Fibroblast of lung (primary cell): ENCODE measurements at regions not wholly inside any gene's neighbourhood (a gene's known extent, or its start where the extent isn't known, plus 50 kb on each side); places are given as distances from the start of the nearest gene placed in this dataset.

Experiments used
- DNase-seq, 2 donors: peaks; one replicate each; pipeline versions ENCODE4 v3.0.0 to v3.0.0-alpha.2; 2010; ENCODE audit warnings: low read depth in 2 of 2
- H2AFZ ChIP-seq: 2 replicates; pipeline ENCODE4 v1.5.1; 2012; ENCODE audit warnings: low read length, control low read depth, inconsistent platforms
- H3K27ac ChIP-seq: 2 replicates; pipeline ENCODE4 v1.5.1; 2011; ENCODE audit warnings: low read length, control low read depth; ENCODE audit not compliant: insufficient read depth
- H3K27me3 ChIP-seq: 2 replicates; pipeline ENCODE4 v1.5.1; 2011; ENCODE audit warnings: mild to moderate bottlenecking, low read length; ENCODE audit not compliant: control insufficient read depth, insufficient read depth
- H3K36me3 ChIP-seq: 2 replicates; pipeline ENCODE4 v1.5.1; 2011; ENCODE audit warnings: low read length; ENCODE audit not compliant: control insufficient read depth, insufficient read depth
- H3K4me1 ChIP-seq: 2 replicates; pipeline ENCODE4 v1.5.1; 2011; ENCODE audit warnings: low read length; ENCODE audit not compliant: control insufficient read depth, insufficient read depth; ENCODE audit errors: extremely low read depth
- H3K4me2 ChIP-seq: 2 replicates; pipeline ENCODE4 v1.5.1; 2011; ENCODE audit warnings: low read length, control low read depth; ENCODE audit not compliant: insufficient read depth; ENCODE audit errors: extremely low read depth
- H3K4me3 ChIP-seq, 4 experiments: fragments of 200-600 bp in 1 of 4; sonication (generic) in 1 of 4; replicated peaks in 1 of 4; 2 replicates each; pipeline ENCODE4 v1.5.1; 2011 to 2016; ENCODE audit warnings: low read length in 4 of 4, low read depth in 3 of 4, mild to moderate bottlenecking in 3 of 4, control low read depth in 2 of 4, inconsistent platforms in 1 of 4, mixed read lengths in 1 of 4; ENCODE audit not compliant: insufficient read depth in 1 of 4; ENCODE audit errors: control extremely low read depth in 1 of 4
- H3K79me2 ChIP-seq: 2 replicates; pipeline ENCODE4 v1.5.1; 2012; ENCODE audit warnings: mild to moderate bottlenecking, low read length, inconsistent platforms; ENCODE audit not compliant: control insufficient read depth, insufficient read depth
- H3K9ac ChIP-seq: 2 replicates; pipeline ENCODE4 v1.5.1; 2011; ENCODE audit warnings: mild to moderate bottlenecking, low read length, control low read depth; ENCODE audit not compliant: insufficient read depth
- H3K9me3 ChIP-seq: 2 replicates; pipeline ENCODE4 v1.5.1; 2012; ENCODE audit warnings: low read depth, low read length; ENCODE audit not compliant: control insufficient read depth, insufficient read depth
- H4K20me1 ChIP-seq: 2 replicates; pipeline ENCODE4 v1.5.1; 2011; ENCODE audit warnings: low read length; ENCODE audit not compliant: control insufficient read depth, insufficient read depth; ENCODE audit errors: extremely low read depth
- CTCF ChIP-seq, 2 donors: IDR thresholded peaks in 1 of 2; conservative IDR thresholded peaks in 1 of 2; 1 replicate in 1 of 2; 2 replicates in 1 of 2; pipeline ENCODE4 v1.5.1; 2011 to 2012; ENCODE audit warnings: low read length in 2 of 2, control low read depth in 1 of 2, inconsistent platforms in 1 of 2, low read depth in 1 of 2, mild to moderate bottlenecking in 1 of 2
- EZH2 ChIP-seq: IDR thresholded peaks from 2 replicates; pipeline ENCODE4 v1.5.1; 2012; ENCODE audit warnings: low read length, control low read depth, mild to moderate bottlenecking; ENCODE audit errors: missing control alignments

- H3K36me3 ChIP-seq = no peaks in the 10 kb centered on the region
Measured at GRCh38 chrX:10744007-10744406, 123.6 kb upstream of the MID1 start.

GRCh38 chrX:10747975-10748374 lies 127.6 kb upstream of the MID1 start:
- no peak for DNase-seq
- H3K36me3 ChIP-seq = no peaks in the 10 kb centered on the region
- H3K27me3 ChIP-seq = no peaks in the 10 kb centered on the region
- H3K27ac ChIP-seq = no peak overlapping the region
- H3K4me3 ChIP-seq = no peak overlapping the region
- no peaks in the 10 kb centered on the region for H3K4me1 ChIP-seq
- no peaks in the 10 kb centered on the region for H4K20me1 ChIP-seq
- TF ChIP-seq EZH2 = no peak
- no peak for TF ChIP-seq CTCF (conservative IDR thresholded peaks at IDR 0.05 in 1 of 2, IDR thresholded peaks at IDR 0.05 in 1 of 2; ENCODE audit: low read depth in 1 of 2, low read length in 2 of 2)
- no peak overlapping the region for H3K4me2 ChIP-seq
- H3K9me3 ChIP-seq = no peaks in the 10 kb centered on the region
- H3K9ac ChIP-seq = no peak overlapping the region
- no peak overlapping the region for H2AFZ ChIP-seq
- no peaks in the 10 kb centered on the region for H3K79me2 ChIP-seq

More at GRCh38 chrX:10744007-10744406, 123.6 kb upstream of the MID1 start:
- Histone ChIP-seq H4K20me1 (no peaks in the 10 kb centered on the region), H3K9ac (no peak overlapping the region), H3K4me2 (no peak overlapping the region), H3K4me3 (no peak overlapping the region), H3K79me2 (no peaks in the 10 kb centered on the region), H3K4me1 (no peaks in the 10 kb centered on the region), H3K27me3 (no peaks in the 10 kb centered on the region), H2AFZ (no peak overlapping the region), H3K27ac (no peak overlapping the region), H3K9me3 (no peaks in the 10 kb centered on the region)
- no peak for DNase-seq
- no peak for TF ChIP-seq CTCF (conservative IDR thresholded peaks at IDR 0.05 in 1 of 2, IDR thresholded peaks at IDR 0.05 in 1 of 2; ENCODE audit: low read depth in 1 of 2, low read length in 2 of 2)
- no peak for TF ChIP-seq EZH2

GRCh38 chrX:10749113-10749512 lies 128.7 kb upstream of the MID1 start:
- Histone ChIP-seq H3K27me3 (no peaks in the 10 kb centered on the region), H3K9me3 (no peaks in the 10 kb centered on the region), H3K4me3 (no peak overlapping the region), H3K4me2 (no peak overlapping the region), H3K9ac (no peak overlapping the region), H2AFZ (no peak overlapping the region), H3K27ac (no peak overlapping the region), H4K20me1 (no peaks in the 10 kb centered on the region), H3K79me2 (no peaks in the 10 kb centered on the region), H3K36me3 (no peaks in the 10 kb centered on the region), H3K4me1 (no peaks in the 10 kb centered on the region)
- no peak for TF ChIP-seq CTCF (conservative IDR thresholded peaks at IDR 0.05 in 1 of 2, IDR thresholded peaks at IDR 0.05 in 1 of 2; ENCODE audit: low read depth in 1 of 2, low read length in 2 of 2)
- no peak for TF ChIP-seq EZH2
- peak in 1 of 2 donors; percentile 58 for DNase-seq
